PFSK-1 (cell line): ENCODE measurements at regions not wholly inside any gene's neighbourhood (a gene's known extent, or its start where the extent isn't known, plus 50 kb on each side); places are given as distances from the start of the nearest gene placed in this dataset.

Experiments
- SIN3A ChIP-seq: IDR thresholded peaks from 2 replicates; pipeline ENCODE4 v1.6.1; 2012; ENCODE audit warnings: mild to moderate bottlenecking, low read length, moderate library complexity, borderline replicate concordance; ENCODE audit not compliant: insufficient read depth
- TAF1 ChIP-seq: IDR thresholded peaks from 2 replicates; pipeline ENCODE4 v1.6.1; 2012; ENCODE audit warnings: low read length, control low read depth, borderline replicate concordance; ENCODE audit not compliant: insufficient read depth

- TF ChIP-seq TAF1: no peak
- TF ChIP-seq SIN3A: no peak
Observed at GRCh38 chr4:147137280-147137679, 191.6 kb upstream of the TTC29 start.
